Right forelimb (tissue), 1 donor: ENCODE measurements at regions not wholly inside any gene's neighbourhood (a gene's known extent, or its start where the extent isn't known, plus 50 kb on each side); places are given as distances from the start of the nearest gene placed in this dataset.

Experiments used
- DNase-seq: peaks from one replicate; pipeline ENCODE4 v3.0.0-alpha.2; 2018

DNA sequence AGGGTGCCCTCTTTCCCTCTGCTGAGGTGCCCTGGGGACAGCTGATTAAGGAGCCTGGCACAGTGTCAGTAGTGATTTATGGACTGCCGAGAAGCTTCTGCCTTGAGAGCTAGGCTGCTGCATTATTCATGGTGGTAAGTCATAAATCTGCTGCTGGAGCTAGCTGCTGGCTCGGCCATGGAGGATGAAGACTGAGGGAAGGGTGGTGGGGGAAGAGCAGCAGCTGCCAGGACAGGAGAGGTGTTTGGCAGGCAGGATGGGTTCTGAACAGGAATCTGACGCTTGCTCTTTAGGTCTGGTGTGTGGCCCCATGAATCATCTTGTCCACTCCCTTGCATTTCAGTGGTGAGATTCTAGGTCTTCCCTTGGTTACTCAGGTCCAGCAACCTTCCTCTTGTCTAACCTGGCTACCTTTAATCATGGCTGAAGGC lies 296.3 kb downstream of the DYSF start:
- DNase-seq, result no peak

DNA sequence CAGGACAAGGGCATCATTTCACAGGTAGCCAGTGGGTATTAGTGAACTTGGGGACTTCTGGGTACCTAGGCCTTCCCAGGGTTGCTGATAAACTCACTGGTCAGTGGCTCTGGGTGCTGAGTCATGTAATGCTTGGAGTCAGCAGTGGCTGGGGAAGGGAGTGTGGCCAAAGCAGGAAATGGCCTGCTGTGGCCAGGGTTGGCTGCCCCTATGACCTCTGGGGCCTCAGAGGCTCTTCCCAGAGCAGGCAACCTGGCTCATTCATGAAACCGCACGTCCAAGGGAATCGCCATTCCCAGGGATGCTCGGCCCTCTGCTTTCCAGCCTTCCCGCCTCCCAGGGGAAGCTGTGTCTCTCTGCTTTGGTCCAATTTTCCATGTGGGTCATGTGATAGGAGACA lies 294.9 kb downstream of the DYSF start:
- no peak for DNase-seq

DNA sequence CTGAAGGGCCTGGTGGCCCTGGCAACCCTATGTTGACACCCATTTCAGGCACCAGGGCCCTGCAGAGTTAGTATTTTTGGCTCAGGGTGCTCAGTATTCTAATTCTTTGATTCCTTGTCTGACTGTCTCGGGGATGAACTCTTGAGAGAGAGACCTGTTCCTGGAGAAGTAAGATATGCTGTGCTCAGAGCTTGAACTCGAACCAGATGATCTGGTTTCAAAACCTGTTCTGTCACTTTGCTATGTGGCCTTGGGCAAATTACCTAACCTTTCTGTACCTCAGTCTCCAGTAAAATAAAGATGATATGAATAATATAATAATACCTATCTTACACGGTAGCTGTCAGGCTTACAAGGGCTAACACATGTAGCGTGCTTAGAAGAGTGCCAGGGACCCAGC lies 294.2 kb downstream of the DYSF start:
- DNase-seq, result no peak

DNA sequence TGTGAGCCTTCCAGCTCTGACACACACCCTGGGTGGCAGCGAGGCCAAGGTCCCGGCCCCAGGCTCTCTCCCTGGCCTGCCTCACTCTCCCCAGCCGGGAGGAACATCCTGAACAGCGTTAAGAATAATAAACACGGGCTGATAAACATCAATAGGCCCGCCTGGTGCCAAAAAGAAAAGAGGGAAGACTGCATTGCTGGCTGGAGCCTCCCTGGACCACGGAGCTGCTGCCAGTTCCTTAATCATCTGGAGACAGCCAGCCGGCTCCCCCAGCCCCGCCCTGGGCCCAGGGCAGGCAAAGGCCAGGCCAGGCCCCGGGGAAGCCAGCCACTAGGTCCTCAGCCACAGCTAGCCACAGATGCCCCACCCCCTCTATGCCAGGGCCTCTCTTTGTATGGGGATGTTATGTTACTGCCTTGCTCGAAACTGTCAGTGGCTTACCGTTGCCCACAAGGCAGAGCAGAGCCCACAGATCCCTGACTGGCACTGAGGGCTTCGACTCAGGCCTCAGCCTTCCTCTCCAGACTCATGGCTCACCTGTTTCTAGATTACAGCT lies 293.7 kb downstream of the DYSF start:
- no peak for DNase-seq

DNA sequence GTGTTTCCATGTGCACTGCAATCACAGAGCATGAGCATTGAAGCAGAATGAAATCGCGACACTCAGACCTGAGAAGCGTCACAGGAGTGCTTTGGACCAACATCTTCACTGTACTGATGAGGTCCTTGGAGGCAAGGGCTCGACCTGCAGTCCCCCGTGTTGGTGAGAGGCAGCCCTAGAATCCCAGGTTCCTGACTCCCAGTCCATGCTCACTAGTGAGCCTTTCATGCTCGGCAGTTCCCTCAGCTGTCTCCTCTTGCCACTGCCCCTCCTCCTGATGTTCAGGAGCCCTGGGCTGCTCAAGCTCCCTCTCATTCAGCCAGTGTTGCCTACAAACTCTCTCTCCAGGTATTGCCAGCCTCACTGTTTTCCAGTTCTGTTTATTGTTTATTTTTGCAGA lies 291.4 kb downstream of the DYSF start:
- no peak for DNase-seq

DNA sequence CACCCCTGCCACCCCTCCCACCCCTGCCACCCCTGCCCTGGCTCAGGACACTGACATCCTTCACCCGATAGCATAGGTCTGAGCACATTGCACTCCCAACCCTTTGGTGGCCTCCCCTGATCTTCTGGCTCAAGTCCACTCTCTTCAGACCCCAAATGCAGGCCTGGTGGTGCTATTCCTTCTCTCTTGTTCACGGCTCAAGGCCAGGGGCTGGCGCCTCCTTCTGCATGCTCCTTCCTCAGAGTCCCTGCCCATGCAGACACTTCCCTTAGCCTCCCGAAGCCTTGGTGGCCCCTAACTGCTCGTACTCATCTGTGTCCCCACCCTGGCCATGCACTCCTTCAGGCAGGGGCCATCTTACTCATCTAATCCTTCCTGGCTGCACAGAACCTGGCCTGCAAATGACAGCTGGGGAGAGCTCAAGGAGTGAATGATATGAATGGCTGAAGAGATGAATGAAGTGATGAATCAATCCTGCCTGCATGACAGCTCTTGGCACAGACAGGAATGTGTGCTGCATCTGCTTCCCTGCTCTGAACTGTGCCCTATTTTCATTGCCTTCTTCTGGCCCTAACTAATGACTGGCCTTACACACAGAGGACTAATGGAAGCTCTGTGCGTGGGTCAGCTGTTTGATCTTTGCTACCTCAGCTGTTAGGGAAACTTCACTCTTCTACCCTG lies 290.8 kb downstream of the DYSF start:
- DNase-seq, result no peak

DNA sequence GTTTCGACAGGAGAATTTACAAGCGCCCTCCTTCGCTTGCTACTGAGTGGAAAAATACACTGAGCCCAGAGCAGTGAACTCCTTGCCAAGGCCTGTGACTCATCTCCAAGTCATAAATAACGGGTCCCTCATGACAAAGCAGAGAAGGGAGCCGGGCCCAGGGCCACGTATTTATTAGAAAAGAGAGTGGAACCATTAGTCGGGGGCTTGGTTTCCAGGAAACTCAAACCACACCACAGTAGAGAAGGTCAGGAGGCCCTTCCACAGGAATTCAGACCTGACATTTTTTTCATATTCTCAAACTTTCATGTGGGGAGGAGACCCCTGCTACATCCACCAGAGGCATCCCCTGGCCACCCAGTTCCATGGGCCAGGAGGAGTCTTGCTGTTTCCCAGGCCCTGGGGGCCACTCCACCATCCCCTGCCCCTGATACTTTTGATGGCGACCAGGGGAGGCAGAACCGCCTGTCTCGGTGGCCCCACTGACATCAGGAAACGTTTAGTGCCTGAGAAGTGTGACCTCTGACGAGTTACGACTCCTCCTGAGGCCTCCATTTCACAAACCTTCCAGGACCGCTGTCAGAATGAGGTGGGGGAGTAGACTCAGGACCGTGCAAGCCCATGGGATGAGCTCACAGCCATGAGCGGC lies 289.7 kb downstream of the DYSF start:
- peak; percentile 75 for DNase-seq

DNA sequence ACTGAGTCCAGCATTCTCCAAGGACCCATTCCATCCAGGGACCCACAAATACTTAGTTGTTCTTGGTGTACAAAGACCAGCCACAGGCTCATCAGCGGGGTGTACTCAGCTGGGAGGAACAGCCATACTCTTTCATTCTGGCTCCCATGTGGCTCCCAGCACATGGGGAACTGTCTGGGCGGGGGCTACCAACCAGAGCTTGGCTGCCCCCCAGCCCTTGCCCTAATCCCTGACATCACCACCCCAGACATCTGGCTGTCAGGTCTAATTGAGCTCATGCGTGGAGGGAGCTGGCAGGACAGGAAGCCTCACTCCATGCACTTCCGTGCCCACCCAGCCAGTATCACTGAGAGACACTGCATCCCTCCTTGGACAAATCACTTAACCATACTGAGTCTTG lies 283.6 kb downstream of the DYSF start:
- no peak for DNase-seq

DNA sequence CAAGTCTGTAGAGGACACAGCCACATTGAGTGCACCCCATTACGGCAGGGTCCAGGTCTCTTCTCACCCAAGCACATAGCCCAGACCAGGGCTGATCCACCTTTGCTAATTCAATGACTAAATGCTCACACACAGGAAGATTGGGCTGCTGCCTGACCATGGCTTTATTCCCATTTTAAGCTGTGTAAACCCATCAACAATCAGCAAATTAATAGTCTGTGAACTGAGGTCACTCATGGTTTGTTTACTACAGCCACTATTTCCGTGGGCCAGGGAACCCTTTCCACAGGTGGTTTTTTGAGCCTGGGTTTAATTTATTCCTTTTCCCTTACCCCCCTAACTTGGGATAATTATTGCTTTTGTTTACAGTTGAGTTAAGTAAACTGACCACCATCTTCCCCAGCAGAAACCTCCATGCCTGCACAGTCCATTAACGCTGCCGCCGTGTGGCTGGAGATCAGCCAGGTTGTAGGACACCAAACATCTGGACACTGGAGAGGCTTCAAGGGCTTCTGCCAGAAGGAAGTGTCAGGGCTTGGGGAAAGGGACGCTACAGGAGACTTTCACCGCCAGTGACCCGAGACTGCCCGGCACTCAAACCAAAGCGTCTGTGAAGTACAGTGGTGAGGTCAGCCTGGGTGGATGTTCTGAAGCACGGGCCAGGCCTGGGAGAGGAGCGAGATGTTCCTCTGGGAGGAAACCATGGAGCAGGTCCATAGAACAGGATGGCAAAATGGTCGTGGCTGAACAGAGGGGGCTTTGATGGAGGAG lies 282.9 kb downstream of the DYSF start:
- DNase-seq, result no peak
